ENCODE measurements at regions not wholly inside any gene's neighbourhood (a gene's known extent, or its start where the extent isn't known, plus 50 kb on each side); places are given as distances from the start of the nearest gene placed in this dataset.

GRCh38 chr3:117586161-117586560 is 876.6 kb downstream of the TUSC7 start:
- Histone ChIP-seq H3K4me3 (ENCODE audit: low read length in 3 of 3) (no peak overlapping the region), H3K4me1 (ENCODE audit: control insufficient read depth in 2 of 3, insufficient read depth in 2 of 3, low read depth in 1 of 3, low read length in 3 of 3) (no peaks in the 10 kb centered on the region), H3K36me3 (ENCODE audit: control insufficient read depth in 2 of 3, insufficient read depth in 3 of 3, low read length in 3 of 3) (no peaks in the 10 kb centered on the region), H3K27ac (ENCODE audit: low read depth in 2 of 2, low read length in 2 of 2) (no peak overlapping the region), H3K9ac (ENCODE audit: low read length in 3 of 3) (no peak overlapping the region), H3K9me3 (ENCODE audit: control insufficient read depth in 2 of 3, insufficient read depth in 1 of 3, low read length in 3 of 3) (no peaks in the 10 kb centered on the region), H3K27me3 (ENCODE audit: control insufficient read depth, insufficient read depth, low read length) (no peaks in the 10 kb centered on the region)
- DNase-seq (no peak), FAIRE-seq (peak; percentile 30)
- intact Hi-C loops (cut with DNase I), result no loop called here
- TF ChIP-seq CTCF (IDR thresholded peaks at IDR 0.05; ENCODE audit: borderline replicate concordance, extremely low read depth, insufficient read depth), result no peak

- H3K9ac ChIP-seq (ENCODE audit: low read length in 3 of 3), result no peak overlapping the region
- intact Hi-C loops (cut with DNase I), result no loop called here
- FAIRE-seq, result no peak
- no peak for DNase-seq
- H3K36me3 ChIP-seq (ENCODE audit: control insufficient read depth in 2 of 3, insufficient read depth in 3 of 3, low read length in 3 of 3), result no peaks in the 10 kb centered on the region
- TF ChIP-seq CTCF (IDR thresholded peaks at IDR 0.05; ENCODE audit: borderline replicate concordance, extremely low read depth, insufficient read depth), result no peak
- H3K4me3 ChIP-seq (ENCODE audit: low read length in 3 of 3), result no peak overlapping the region
- no peak overlapping the region for H3K27ac ChIP-seq (ENCODE audit: low read depth in 2 of 2, low read length in 2 of 2)
- H3K4me1 ChIP-seq (ENCODE audit: control insufficient read depth in 2 of 3, insufficient read depth in 2 of 3, low read depth in 1 of 3, low read length in 3 of 3), result no peaks in the 10 kb centered on the region
- no peaks in the 10 kb centered on the region for H3K27me3 ChIP-seq (ENCODE audit: control insufficient read depth, insufficient read depth, low read length)
- H3K9me3 ChIP-seq (ENCODE audit: control insufficient read depth in 2 of 3, insufficient read depth in 1 of 3, low read length in 3 of 3), result no peaks in the 10 kb centered on the region
Observed at GRCh38 chr3:117587416-117587815, 877.8 kb downstream of the TUSC7 start.

GRCh38 chr3:117589454-117589853 is 879.9 kb downstream of the TUSC7 start:
- no peak for FAIRE-seq
- no peaks in the 10 kb centered on the region for H3K36me3 ChIP-seq (ENCODE audit: control insufficient read depth in 2 of 3, insufficient read depth in 3 of 3, low read length in 3 of 3)
- no peak overlapping the region for H3K4me3 ChIP-seq (ENCODE audit: low read length in 3 of 3)
- intact Hi-C loops (cut with DNase I), result no loop called here
- no peaks in the 10 kb centered on the region for H3K4me1 ChIP-seq (ENCODE audit: control insufficient read depth in 2 of 3, insufficient read depth in 2 of 3, low read depth in 1 of 3, low read length in 3 of 3)
- TF ChIP-seq CTCF (IDR thresholded peaks at IDR 0.05; ENCODE audit: borderline replicate concordance, extremely low read depth, insufficient read depth), result no peak
- H3K9me3 ChIP-seq (ENCODE audit: control insufficient read depth in 2 of 3, insufficient read depth in 1 of 3, low read length in 3 of 3), result no peaks in the 10 kb centered on the region
- H3K27me3 ChIP-seq (ENCODE audit: control insufficient read depth, insufficient read depth, low read length), result no peaks in the 10 kb centered on the region
- H3K9ac ChIP-seq (ENCODE audit: low read length in 3 of 3), result no peak overlapping the region
- DNase-seq, result no peak
- H3K27ac ChIP-seq (ENCODE audit: low read depth in 2 of 2, low read length in 2 of 2), result no peak overlapping the region

- no peak for TF ChIP-seq CTCF (IDR thresholded peaks at IDR 0.05; ENCODE audit: borderline replicate concordance, extremely low read depth, insufficient read depth)
- DNase-seq (peak in 2 of 5 donors; percentile 14 to 45), FAIRE-seq (no peak)
- no peak overlapping the region for H3K9ac ChIP-seq (ENCODE audit: low read length in 3 of 3)
- no peaks in the 10 kb centered on the region for H3K4me1 ChIP-seq (ENCODE audit: control insufficient read depth in 2 of 3, insufficient read depth in 2 of 3, low read depth in 1 of 3, low read length in 3 of 3)
- H3K36me3 ChIP-seq (ENCODE audit: control insufficient read depth in 2 of 3, insufficient read depth in 3 of 3, low read length in 3 of 3), result no peaks in the 10 kb centered on the region
- intact Hi-C loops (cut with DNase I), result no loop called here
- no peak overlapping the region for H3K4me3 ChIP-seq (ENCODE audit: low read length in 3 of 3)
- H3K9me3 ChIP-seq (ENCODE audit: control insufficient read depth in 2 of 3, insufficient read depth in 1 of 3, low read length in 3 of 3), result no peaks in the 10 kb centered on the region
- no peaks in the 10 kb centered on the region for H3K27me3 ChIP-seq (ENCODE audit: control insufficient read depth, insufficient read depth, low read length)
- no peak overlapping the region for H3K27ac ChIP-seq (ENCODE audit: low read depth in 2 of 2, low read length in 2 of 2)
Observed at GRCh38 chr3:117595615-117596014, 886.0 kb downstream of the TUSC7 start.

Measured in kidney (tissue), 13 donors.